WTC11 (cell line): ENCODE measurements at regions not wholly inside any gene's neighbourhood (a gene's known extent, or its start where the extent isn't known, plus 50 kb on each side); places are given as distances from the start of the nearest gene placed in this dataset.

Source experiments
- ATAC-seq: fragments of 200-7000 bp; cut with Tn5 transposase; 2 replicates; pipeline ENCODE4 v1.10.0; 2021; ENCODE audit warnings: mild to moderate bottlenecking, moderate library complexity
- CTCF ChIA-PET: fragments of 300-600 bp; sonication (Branson Sonifier 250); formaldehyde crosslinking; loops from one replicate; lab custom pipeline; 2021; ENCODE audit warnings: antibody characterized with exemption; lab: Charles Lee
- POLR2A ChIA-PET: fragments of 350-600 bp; sonication (Branson Sonifier 250); formaldehyde crosslinking; loops from one replicate; lab custom pipeline; 2021; ENCODE audit warnings: antibody characterized with exemption; lab: Charles Lee
- DNase-seq: peaks from one replicate; pipeline ENCODE4 v3.0.0; 2021; ENCODE audit warnings: low spot score
- H3K27ac Mint-ChIP-seq: 2 replicates; pipeline ENCODE4 v1.8.0; 2021; ENCODE audit warnings: mixed read lengths
- H3K27me3 Mint-ChIP-seq: 2 replicates; pipeline ENCODE4 v1.8.0; 2021; ENCODE audit warnings: low read depth, mild to moderate bottlenecking, moderate library complexity, mixed read lengths
- H3K36me3 Mint-ChIP-seq: 2 replicates; pipeline ENCODE4 v1.8.0; 2021; ENCODE audit warnings: mixed read lengths
- H3K4me1 Mint-ChIP-seq: 2 replicates; pipeline ENCODE4 v1.8.0; 2022; ENCODE audit warnings: mixed read lengths
- H3K4me3 Mint-ChIP-seq: 2 replicates; pipeline ENCODE4 v1.8.0; 2021; ENCODE audit warnings: mild to moderate bottlenecking, moderate library complexity, mixed read lengths
- H3K9me3 Mint-ChIP-seq: 2 replicates; pipeline ENCODE4 v1.8.0; 2021; ENCODE audit warnings: mixed read lengths
- AFF4 ChIP-seq: sonication (generic); formaldehyde crosslinking; IDR thresholded peaks from 2 replicates; pipeline ENCODE4 v1.8.1; 2023; ENCODE audit warnings: mild to moderate bottlenecking, missing genetic modification reagents, borderline replicate concordance
- ATF2 ChIP-seq: sonication (generic); formaldehyde crosslinking; IDR thresholded peaks from 2 replicates; pipeline ENCODE4 v1.8.1; 2022; ENCODE audit warnings: low read depth, missing genetic modification reagents, borderline replicate concordance
- CTCF ChIP-seq: fragments of 200-600 bp; IDR thresholded peaks from 2 replicates; pipeline ENCODE4 v1.8.0; 2022; ENCODE audit warnings: antibody characterized with exemption
- ERG ChIP-seq: fragments of 250-450 bp; sonication (Bioruptor Pico); IDR thresholded peaks from 2 replicates; pipeline ENCODE4 v1.8.0; 2021; ENCODE audit warnings: mild to moderate bottlenecking
- ETV6 ChIP-seq: sonication (generic); formaldehyde crosslinking; IDR thresholded peaks from 2 replicates; pipeline ENCODE4 v1.8.1; 2022; ENCODE audit warnings: mild to moderate bottlenecking, missing genetic modification reagents
- FOXJ3 ChIP-seq: sonication (generic); formaldehyde crosslinking; IDR thresholded peaks from 2 replicates; pipeline ENCODE4 v1.9.0; 2021; ENCODE audit warnings: missing genetic modification reagents, mild to moderate bottlenecking, borderline replicate concordance
- GTF2I ChIP-seq: fragments of 250-450 bp; sonication (Bioruptor Pico); conservative IDR thresholded peaks from 2 replicates; pipeline ENCODE4 v1.4.0; 2021; ENCODE audit warnings: mild to moderate bottlenecking
- HMGA2 ChIP-seq: fragments of 250-450 bp; sonication (Bioruptor Pico); IDR thresholded peaks from 2 replicates; pipeline ENCODE4 v1.4.0; 2021; ENCODE audit warnings: mild to moderate bottlenecking, moderate library complexity
- JAZF1 ChIP-seq: fragments of 250-450 bp; sonication (Bioruptor Pico); IDR thresholded peaks from 2 replicates; pipeline ENCODE4 v1.9.0; 2021; ENCODE audit warnings: moderate library complexity, mild to moderate bottlenecking, inconsistent platforms
- NR3C1 ChIP-seq: sonication (generic); formaldehyde crosslinking; conservative IDR thresholded peaks from 2 replicates; pipeline ENCODE4 v1.8.1; 2023; ENCODE audit warnings: low read depth, mild to moderate bottlenecking, missing genetic modification reagents
- OVOL2 ChIP-seq: fragments of 250-450 bp; sonication (Bioruptor Pico); IDR thresholded peaks from 2 replicates; pipeline ENCODE4 v1.9.0; 2021; ENCODE audit warnings: mild to moderate bottlenecking, borderline replicate concordance
- SMAD4 ChIP-seq: sonication (generic); formaldehyde crosslinking; IDR thresholded peaks from 2 replicates; pipeline ENCODE4 v1.8.0; 2022; ENCODE audit warnings: mild to moderate bottlenecking, missing genetic modification reagents
- ZBTB21 ChIP-seq: sonication (generic); formaldehyde crosslinking; IDR thresholded peaks from 2 replicates; pipeline ENCODE4 v1.8.1; 2023; ENCODE audit warnings: mild to moderate bottlenecking, missing genetic modification reagents, borderline replicate concordance
- ZNF416 ChIP-seq: fragments of 250-450 bp; sonication (Bioruptor Pico); IDR thresholded peaks from 2 replicates; pipeline ENCODE4 v1.9.0; 2021; ENCODE audit warnings: mild to moderate bottlenecking, inconsistent platforms
- ZNF532 ChIP-seq: fragments of 250-450 bp; sonication (Bioruptor Pico); IDR thresholded peaks from 2 replicates; pipeline ENCODE4 v1.9.0; 2021; ENCODE audit warnings: mild to moderate bottlenecking, borderline replicate concordance

GRCh38 chr2:236343400-236344161, 79.4 kb upstream of the ASB18 start:
- Mint-ChIP-seq H3K9me3 (peaks cover 14% of the 10 kb centered on the region), H3K4me3 (no peak overlapping the region), H3K27me3 (no peaks in the 10 kb centered on the region), H3K36me3 (peaks cover 10% of the 10 kb centered on the region; the same call in 1 of the 2 replicates), H3K4me1 (peaks cover 39% of the 10 kb centered on the region), H3K27ac (no peak overlapping the region)
- peak; percentile 72 for DNase-seq
- no peak; the same call in 1 of the 2 replicates for ATAC-seq
- CTCF ChIA-PET: interaction anchor here (1.1 to 2.1 kb wide), 3 partner anchors 32 to 718 kb away, joined by 3 to 11 read pairs (median 5); partner anchors contain the start of gene ACKR3
- TF ChIP-seq CTCF: peak; percentile 84
- TF ChIP-seq HMGA2 (CRISPR knock-in tag): no peak
- TF ChIP-seq GTF2I (CRISPR knock-in tag): peak; percentile 58; the same call in 1 of the 2 replicates
- POLR2A ChIA-PET: no interaction called here

- ChIA-PET POLR2A (no interaction called here), CTCF (interaction anchor here (2.1 kb wide), 1 partner anchor 717 kb away, joined by 11 read pairs; no protein-coding TSS in a partner anchor)
- Mint-ChIP-seq H3K4me1 (peaks cover 35% of the 10 kb centered on the region), H3K27ac (no peak overlapping the region), H3K27me3 (no peaks in the 10 kb centered on the region), H3K9me3 (peaks cover 10% of the 10 kb centered on the region), H3K36me3 (peaks cover 5% of the 10 kb centered on the region; the same call in 1 of the 2 replicates), H3K4me3 (no peak overlapping the region)
- DNase-seq: no peak
- ATAC-seq: no peak
- TF ChIP-seq ZBTB21: no peak
- TF ChIP-seq SMAD4 (CRISPR knock-in tag): no peak
- TF ChIP-seq ATF2 (CRISPR knock-in tag): no peak
- no peak for TF ChIP-seq ETV6 (CRISPR knock-in tag)
Observed at GRCh38 chr2:236344446-236344845, 80.2 kb upstream of the ASB18 start.

GRCh38 chr2:236345081-236345714, 81.0 kb upstream of the ASB18 start:
- peaks cover 3% of the 10 kb centered on the region; the same call in 1 of the 2 replicates for H3K9me3 Mint-ChIP-seq
- CTCF ChIA-PET: no interaction called here

GRCh38 chr2:236346366-236346765, 82.2 kb upstream of the ASB18 start:
- ATAC-seq: no peak
- no peak for DNase-seq
- CTCF ChIA-PET: no interaction called here
- peaks cover 32% of the 10 kb centered on the region for H3K4me1 Mint-ChIP-seq
- no peaks in the 10 kb centered on the region for H3K9me3 Mint-ChIP-seq
- H3K4me3 Mint-ChIP-seq: no peak overlapping the region
- POLR2A ChIA-PET: no interaction called here
- H3K27me3 Mint-ChIP-seq: no peaks in the 10 kb centered on the region
- H3K36me3 Mint-ChIP-seq: no peaks in the 10 kb centered on the region
- no peak overlapping the region for H3K27ac Mint-ChIP-seq
- no peak for TF ChIP-seq ERG (CRISPR knock-in tag)
- no peak for TF ChIP-seq ZNF532
- TF ChIP-seq FOXJ3 (CRISPR knock-in tag): no peak
- TF ChIP-seq JAZF1 (CRISPR knock-in tag): no peak
- TF ChIP-seq AFF4 (CRISPR knock-in tag): no peak
- no peak for TF ChIP-seq NR3C1 (CRISPR knock-in tag)
- no peak for TF ChIP-seq ZNF416 (CRISPR knock-in tag)

More at GRCh38 chr2:236345081-236345714, 81.0 kb upstream of the ASB18 start:
- ATAC-seq: no peak
- Mint-ChIP-seq H3K4me1 (peaks cover 35% of the 10 kb centered on the region), H3K4me3 (no peak overlapping the region), H3K36me3 (no peaks in the 10 kb centered on the region; the same call in 1 of the 2 replicates), H3K27ac (no peak overlapping the region), H3K27me3 (no peaks in the 10 kb centered on the region)
- no peak for TF ChIP-seq OVOL2 (CRISPR knock-in tag)
- POLR2A ChIA-PET: no interaction called here
- no peak for DNase-seq
